ENCODE measurements at regions not wholly inside any gene's neighbourhood (a gene's known extent, or its start where the extent isn't known, plus 50 kb on each side); places are given as distances from the start of the nearest gene placed in this dataset.

DNA sequence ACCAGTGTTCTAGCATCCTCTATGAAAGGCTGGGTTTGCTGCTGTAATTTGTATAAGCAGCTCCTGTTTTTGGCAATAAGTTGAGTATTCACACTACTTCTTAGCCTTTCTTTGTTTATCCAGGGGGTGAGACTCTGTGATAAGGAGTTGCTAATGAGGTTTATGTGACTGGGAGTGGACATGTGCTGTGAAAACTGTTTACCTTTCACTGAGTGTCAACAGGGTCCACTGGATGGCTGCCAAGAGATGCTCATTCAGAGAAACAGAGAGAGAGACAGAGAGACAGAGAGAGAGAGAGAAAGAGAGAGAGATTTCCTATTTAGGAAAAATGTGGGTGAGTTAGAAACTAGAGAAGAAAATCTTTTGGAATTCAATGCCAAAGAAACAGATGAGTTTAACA lies 233.9 kb downstream of the CHIC2 start:
- TF ChIP-seq CTCF (IDR thresholded peaks at IDR 0.05): no peak
- TF ChIP-seq POLR2A (IDR thresholded peaks at IDR 0.05): no peak
